NOMO-1 treated with dmso at 0.1 percent for 144 hours (cell line): ENCODE measurements at regions not wholly inside any gene's neighbourhood (a gene's known extent, or its start where the extent isn't known, plus 50 kb on each side); places are given as distances from the start of the nearest gene placed in this dataset.
"Not testable (repeated sequence)": the region's sequence is repeated elsewhere in the genome, so short reads cannot be mapped to it uniquely, and the experiment has no call there.

Source experiments
- DNase-seq: peaks from one replicate; lab custom pipeline; 2025; ENCODE audit not compliant: unreplicated experiment; lab: John Stamatoyannopoulos, UW

DNA sequence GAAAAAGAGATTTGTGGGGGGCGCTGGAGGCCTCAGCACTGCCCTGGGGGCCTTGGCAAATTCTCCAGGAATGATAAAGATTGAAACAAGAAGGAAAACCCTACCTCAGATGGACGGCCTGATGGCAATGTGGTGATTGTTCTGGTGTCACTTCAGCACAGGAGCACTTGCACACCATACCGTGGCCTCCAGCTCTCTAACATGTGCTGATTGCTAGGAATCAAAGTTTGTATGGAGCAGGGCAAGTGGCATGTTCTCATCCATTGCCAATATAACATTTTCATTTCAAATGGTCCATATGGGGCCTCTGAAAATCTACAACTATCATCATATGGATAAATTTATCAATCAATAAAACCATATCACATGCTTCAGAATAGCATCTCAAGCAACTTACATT, 253.0 kb downstream of the DEPDC1B start:
- no peak for DNase-seq

DNA sequence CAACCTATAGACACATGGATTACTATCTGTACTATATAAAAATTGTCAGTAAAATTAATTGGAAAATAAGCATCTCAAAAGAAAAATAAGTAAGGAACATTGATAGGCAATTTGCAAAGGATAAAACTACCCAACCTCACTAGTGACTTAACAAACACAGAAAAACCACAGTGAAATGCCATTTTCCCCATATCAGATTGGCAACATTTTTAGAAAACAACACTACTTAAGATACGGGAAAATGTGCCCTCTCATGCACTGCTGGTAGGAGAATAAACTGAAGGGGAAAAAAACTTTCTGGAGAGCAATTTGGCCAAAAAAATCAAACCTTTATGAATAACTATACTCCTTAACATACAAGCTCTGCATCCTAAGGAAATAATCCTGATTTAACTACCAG, 254.0 kb downstream of the DEPDC1B start:
- no peak for DNase-seq

DNA sequence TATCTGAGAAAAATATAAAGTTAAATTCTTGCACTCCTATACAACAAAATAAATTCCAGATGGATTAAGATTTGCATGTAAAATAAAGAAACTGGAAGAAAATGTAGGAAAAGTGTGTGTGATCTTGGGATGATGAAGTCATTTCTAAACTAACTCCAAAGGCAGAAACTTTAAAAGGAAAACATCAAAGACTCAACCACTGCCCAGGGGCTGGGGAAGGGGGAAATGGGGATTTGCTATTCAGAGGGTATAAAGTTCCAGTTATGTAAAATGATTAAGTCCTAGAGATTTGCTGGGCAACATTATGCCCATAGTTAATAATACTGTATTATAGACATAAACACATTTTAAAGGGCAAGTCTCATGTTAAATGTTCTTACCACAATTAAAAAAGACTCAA, 254.5 kb downstream of the DEPDC1B start:
- no peak for DNase-seq

DNA sequence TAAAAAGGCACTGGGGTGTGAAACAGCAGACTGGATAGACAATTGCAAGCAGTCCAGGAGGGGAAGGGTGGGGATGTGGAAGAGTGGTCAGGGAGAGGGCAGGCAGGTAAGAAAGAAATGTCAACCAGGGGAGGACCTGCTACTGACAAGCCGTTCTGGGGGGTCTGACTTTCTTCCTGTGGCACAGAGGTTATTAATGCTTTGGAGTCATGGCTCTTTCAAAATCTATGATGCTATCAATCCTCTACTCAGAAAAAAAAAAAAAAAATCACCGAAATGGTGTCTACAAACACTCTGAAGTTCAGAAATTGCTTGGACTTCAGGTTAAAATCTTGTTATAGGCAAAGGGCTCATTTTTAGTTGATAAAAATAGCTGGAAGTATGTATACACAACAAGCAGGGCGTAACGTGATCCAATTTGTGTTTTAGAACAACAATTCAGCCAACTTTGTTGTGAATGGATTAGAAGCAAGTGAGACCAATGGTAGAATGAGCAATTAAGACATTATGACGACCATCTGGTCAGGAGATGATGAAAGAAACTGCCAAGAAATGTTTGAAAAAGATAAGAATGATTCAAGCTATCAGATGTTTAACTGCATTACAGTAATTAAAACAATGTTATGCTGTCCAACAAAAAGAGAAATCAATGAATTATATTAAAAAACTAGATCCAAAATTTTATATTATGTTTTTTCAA, 255.2 kb downstream of the DEPDC1B start:
- no peak for DNase-seq

DNA sequence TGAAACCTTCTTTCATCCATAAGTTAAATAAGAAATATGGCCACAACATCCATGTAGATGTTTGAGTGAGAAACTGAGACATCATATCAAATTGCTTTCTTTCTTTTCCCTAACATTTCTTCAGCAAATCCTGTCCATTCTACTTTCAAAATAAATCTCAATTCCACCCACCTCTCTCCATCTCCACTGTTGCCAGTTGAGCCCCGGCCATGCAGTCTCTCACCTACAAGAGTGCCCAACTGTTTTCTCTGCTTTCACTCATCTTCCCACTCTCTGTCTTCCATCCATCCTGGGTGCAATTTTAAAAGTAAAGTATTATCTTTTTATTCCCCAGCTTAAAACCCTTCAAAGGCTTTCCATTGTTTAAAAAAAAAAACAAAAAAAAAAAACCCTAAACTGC, 260.4 kb downstream of the DEPDC1B start:
- no peak for DNase-seq

DNA sequence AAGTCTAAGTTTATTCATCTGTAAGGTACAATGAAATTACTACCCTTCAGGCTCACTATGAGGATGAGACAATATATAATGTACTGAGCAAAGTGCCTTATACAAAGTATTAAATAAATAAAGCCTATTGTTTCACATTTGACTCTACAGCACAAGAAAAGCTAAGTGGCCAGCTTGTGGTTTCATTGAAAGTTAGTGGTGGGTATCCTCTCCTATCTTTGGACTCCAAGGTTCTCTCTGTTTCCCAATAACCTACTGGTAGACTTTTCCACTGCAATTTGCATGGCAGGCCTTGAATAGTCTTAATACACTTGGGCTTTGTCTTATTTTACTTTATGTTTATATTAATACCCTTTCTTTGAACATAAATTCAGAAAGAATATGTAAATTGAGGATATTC, 262.7 kb downstream of the DEPDC1B start:
- DNase-seq, result no peak

DNA sequence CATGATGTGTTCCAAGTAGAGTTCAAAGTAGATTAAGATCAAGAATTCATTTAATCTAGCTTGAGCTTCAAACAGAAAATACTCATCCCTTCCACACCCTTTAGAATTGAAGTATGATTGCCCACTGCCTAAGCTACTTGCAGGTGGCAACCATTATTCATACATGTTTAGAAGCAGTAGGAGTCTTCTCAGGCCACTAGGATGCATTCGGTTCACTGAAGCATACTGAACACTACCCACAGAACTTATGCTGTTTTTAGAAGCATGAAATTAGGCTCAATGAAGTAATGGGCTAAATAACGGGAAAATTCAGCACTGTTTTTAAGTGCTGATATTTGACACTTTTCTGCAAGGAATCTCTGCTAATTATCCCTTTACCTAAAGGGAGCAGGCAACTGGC, 263.4 kb downstream of the DEPDC1B start:
- no peak for DNase-seq

DNA sequence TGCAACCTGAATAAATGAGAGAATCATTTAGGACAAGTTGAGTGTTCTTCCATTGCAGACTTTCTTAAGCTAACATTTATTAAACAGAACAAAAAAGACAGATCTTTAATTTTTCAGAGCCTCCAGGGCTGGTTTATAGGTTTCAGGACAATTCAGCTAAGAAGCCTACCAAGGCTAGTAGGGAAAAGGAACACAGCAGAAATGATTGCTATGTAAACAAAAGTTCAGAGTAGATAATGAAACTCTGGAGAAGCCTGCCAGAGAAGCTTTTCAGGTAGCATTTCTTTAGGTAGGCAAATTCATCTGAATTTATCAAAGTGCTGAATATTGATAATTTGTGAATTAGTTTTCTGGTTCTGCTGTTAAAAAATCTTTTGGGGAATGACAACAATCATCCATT, 264.2 kb downstream of the DEPDC1B start:
- DNase-seq, result no peak

DNA sequence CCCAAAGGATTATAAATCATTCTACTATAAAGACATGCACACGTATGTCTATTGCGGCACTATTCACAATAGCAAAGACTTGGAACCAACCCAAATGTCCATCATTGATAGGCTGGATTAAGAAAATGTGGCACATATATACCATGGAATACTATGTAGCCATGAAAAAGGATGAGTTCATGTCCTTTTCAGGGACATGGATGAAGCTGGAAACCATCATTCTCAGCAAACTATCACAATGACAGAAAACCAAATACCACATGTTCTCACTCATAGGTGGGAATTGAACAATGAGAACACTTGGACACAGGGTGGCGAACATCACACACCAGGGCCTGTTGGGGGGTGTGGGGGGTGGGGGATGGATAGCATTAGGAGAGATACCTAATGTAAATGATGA, 273.8 kb downstream of the DEPDC1B start:
- DNase-seq, result not testable (repeated sequence)

DNA sequence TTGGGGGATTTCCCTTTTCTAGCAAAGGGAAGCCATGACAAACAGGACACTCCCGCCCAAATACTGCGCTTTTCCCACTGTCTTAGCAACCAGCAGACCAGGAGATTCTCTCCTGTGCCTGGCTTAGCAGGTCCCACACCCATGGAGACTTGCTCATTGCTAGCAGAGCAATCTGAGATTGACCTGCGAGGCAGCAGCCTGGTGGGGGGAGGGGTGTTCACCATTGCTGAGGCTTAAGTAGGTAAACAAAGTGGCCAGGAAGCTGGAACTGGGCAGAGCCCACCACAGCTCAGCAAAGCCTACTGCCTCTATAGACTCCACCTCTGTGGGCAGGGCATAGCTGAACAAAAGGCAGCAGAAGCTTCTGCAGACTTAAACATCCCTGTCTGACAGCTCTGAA, 279.2 kb downstream of the DEPDC1B start:
- not testable (repeated sequence) for DNase-seq

DNA sequence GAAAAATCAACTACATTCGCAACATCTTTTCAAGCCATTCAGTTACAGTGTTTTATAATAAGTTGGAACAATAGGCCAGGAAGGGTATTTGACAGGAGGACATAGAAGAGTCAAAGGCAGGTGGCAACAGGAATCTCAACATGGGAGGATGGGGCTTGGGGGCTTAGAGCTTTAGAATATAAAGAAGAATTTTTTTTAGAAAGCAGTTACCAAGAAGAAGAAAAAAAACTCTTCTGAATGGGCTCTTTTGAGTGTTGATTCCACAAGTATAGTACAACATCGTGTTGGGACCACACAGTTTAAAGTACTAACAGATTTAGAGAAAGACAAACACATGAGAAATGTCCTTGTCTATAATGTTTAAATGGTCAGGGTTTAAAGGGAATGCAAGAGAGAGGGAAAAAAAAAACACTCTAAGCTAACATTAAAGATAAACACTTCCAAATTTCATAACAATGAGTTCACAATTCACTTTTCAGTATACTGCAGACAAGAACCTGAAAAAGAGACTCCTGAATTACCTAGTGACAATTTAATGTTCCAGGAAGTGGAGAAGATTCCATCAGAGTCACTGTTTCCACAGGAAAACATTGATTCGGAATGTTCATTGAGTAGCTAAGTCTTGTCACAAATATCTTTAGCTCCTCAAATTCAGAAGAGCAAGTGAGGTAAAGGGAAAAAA, 282.3 kb downstream of the DEPDC1B start:
- DNase-seq, result no peak

DNA sequence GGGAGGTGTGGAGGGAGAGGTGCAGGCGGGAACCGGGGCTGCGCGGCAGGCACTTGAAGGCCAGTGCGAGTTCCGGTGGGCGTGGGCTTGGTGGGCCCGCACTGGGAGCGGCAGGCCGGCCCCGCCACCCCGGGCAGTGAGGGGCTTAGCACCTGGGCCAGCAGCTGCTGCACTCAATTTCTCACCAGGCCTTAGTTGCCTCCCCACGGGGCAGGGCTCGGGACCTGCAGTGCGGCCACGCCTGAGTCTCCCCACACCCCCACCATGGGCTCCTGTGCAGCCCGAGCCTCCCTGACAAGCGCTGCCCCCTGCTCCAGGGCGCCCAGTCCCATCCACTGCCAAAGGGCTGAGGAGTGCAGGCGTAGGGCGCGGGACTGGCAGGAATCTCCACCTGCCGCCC, 284.5 kb downstream of the DEPDC1B start:
- DNase-seq, result no peak

DNA sequence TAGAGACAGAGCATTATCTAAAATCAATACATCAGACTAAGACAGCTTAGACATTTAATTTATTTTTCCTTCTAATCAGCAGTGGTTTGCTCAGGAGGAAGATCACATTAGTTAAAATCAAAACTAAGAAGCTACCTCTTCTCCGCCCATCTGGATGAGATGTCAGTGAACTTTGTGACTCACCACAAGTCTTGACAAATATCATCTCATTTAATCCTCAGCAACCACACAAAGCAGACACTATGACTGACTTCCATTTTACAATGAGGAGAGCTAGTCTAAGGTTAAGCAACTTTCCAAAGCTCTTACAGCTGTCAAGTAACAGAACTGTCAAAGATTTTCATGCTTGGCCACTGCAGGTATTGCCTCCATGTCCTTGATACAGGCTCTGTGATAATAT, 289.5 kb downstream of the DEPDC1B start:
- DNase-seq, result peak; percentile 23

DNA sequence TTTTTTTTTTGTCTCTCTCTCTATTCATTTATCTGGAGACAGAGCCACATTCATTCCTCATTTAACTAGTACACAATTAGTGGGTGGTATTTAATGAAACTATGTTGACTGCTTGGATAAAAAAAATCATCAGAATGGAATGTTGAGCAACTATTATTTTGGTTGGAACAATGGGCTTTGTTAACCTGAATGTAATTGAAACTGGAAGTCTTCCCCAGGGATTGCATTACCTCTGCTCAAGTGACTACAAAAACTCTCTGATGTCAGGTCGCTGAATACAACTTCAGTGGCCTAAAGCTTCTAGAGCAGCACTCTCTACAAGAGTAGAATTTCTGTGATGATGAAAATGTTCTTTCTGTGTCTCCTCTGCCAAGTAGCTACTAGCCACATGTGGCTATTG, 295.8 kb downstream of the DEPDC1B start:
- DNase-seq, result no peak

DNA sequence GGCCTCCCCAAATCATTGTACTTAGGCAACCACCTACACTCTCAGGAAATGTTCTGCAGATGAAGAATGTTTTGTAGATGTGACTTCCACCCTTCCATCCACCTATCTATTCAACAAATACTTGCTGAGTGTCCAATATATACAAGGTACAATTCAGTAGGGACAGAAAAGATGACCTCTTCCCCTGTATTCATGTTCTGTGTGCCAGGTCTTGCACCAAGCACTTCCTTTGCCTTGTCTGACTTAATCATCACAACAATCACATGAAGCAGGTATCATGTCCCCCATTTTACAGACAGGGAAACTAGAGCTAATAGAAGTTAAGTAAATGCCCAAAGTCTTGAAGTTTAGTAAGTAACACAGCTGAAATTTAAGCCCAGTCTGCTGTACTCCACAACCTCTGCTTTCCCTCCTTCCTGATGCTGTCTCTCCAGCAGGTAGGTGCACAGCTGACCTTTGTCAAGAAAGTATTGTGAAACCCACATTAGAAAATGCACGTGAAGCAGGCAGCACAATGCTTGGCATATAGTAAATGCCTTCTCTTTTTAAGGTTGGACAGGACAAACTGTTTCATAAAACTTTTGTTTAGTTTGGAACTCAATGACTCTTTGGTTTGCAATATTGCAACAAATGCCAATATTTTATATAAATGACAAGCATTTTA, 296.5 kb downstream of the DEPDC1B start:
- DNase-seq, result no peak

DNA sequence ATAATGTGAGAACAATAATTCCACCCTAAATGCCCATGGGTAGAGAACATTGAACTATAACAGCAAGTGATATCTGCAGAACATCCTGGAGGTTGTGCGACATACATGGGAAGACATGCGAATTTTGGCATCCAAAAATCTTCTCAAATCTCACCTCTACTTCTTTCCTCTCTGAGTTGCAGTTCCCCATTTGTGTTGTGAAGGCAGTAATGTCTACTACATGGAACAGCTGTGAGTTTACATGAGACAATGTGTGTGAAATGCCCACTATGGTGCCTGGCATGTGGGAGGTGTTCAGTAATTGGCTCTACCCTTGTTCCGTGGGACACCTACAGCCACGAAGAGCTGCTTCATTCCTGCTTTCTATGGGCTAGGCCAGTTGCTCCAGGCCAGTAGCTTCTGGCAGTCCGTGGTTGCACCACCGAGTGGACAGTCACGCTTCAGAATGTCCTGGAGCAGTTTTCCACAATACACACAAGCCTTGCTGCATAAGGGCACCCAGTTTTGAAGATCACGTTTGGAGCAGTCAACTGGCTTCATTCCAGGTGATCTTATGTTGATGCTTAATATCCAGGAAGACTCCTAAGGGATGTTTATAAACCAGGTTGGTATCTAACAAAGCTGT, 297.7 kb downstream of the DEPDC1B start:
- no peak for DNase-seq

DNA sequence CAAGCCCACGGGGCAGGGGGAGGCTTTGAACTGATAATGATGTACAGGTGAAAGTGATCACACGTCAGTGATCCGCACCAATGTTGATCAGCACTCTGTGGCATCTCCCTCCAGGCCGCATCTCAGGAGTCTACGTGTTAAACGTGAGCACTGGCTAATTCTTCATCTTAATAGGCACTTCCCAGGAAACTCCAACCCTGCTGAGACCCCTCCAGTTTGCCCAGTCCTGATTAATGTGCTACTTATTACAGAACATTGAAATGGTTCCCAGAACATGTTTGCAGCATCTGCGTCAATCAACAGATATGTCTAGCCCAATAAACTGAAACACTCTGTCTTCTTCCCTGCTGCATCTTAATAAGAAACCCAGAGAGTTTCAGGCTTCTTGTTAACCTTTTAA, 298.4 kb downstream of the DEPDC1B start:
- DNase-seq, result no peak

DNA sequence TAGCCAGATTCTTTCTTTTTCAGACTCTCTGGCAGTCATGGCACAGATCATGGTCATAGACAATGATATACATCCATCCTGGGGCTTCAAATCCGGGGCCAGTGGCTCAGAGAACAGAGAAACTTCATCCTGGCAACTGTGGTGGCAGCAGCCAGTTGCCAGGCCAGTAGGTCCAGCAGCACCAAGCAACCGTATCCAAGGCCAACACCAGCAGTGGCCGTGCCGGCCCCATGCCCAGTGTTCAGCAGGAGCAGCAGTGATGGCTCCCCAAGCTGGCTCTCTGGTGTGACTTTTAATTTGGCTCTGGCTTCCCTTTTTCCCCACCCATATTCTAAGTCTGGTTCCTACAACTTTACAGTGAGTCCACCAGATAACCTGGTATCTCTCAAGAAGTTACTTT, 300.5 kb downstream of the DEPDC1B start:
- no peak for DNase-seq

DNA sequence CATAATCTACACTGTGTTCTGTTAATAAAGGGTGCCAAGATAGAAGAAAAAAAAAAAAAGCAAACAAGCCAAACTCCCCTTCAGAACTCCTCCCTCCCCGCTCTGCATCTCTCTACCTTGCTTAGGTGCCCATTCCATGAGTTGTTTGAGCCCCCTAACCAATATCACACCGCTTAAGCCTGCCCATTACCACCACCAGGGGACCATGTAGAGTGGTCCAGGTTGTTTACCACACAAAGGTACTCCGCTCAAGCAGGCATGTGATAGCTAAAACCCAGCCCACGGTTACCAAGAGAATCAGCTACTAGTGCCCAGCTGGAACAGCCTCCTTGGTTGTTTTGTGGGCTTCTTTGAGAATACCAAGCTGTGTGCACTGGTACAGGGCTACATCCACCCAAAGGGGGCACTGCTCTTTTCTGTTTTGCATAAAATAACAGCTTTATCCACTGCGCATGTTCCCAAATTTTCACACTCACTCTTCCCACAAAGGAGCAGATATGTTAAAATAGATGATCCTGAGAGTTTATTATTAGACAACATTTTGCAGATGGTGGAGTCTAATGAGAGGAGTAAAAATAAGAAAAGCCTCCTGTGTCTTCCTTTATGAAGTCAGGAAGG, 304.1 kb downstream of the DEPDC1B start:
- DNase-seq, result no peak

DNA sequence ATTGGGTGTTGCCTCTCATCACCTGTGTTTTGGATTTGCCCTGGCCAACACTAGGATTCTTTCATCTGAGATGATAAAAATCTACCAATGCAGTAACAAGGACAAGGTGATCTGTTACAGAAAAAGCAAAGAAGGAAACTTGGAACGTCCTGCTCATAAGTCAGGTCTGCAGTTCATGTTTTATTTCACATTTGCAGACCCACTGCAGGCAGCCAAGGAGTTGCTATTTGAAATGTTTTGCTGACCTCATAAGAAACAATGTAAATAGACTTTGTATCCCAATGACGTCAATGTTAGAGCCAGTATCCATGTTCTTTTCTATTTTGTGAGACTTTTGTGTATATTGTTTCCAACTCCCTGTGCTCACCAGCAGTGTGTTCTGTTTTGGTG, 312.9 kb downstream of the DEPDC1B start:
- no peak for DNase-seq

DNA sequence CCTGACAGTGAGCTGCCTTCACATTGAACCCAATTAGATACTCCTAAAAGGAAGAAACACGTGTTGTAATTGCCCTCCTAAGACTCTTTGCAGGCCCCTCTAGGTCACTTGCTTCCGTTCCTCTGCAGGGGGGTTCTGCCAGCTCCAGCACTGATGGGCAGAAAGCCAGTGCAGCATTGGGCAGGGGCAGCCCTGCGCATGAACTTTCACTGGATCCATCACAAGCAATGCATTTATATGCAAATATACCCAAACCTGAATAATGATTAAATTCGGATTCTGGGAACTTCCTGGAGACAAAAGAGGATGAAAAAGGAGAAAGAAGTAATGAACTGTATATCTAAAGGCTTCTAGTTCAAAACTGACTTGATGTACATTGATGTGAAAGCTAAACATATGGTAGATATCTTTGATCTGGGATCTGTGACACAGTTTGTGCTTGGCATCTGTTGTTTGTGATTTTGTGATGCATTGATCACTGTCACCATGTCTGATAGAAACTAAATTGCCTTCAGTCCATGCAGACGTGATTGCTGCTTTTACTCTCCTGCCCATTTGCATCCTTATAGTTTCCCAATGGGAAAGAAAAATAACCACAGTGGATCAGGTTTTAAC, 313.4 kb downstream of the DEPDC1B start:
- no peak for DNase-seq
